Choroid plexus epithelial cell (primary cell): ENCODE measurements at regions not wholly inside any gene's neighbourhood (a gene's known extent, or its start where the extent isn't known, plus 50 kb on each side); places are given as distances from the start of the nearest gene placed in this dataset.

ENCODE experiments used
- DNase-seq: peaks from one replicate; pipeline ENCODE4 v3.0.0-alpha.2; 2010; ENCODE audit warnings: low read depth
- H3K4me3 ChIP-seq: 2 replicates; pipeline ENCODE4 v1.5.1; 2011; ENCODE audit warnings: low read depth, mild to moderate bottlenecking, control low read depth, low read length, moderate library complexity
- TF ChIP-seq, protein P1 (sequence below): conservative IDR thresholded peaks from 2 replicates; pipeline ENCODE4 v1.5.1; 2011; ENCODE audit warnings: low read depth, mild to moderate bottlenecking, control low read depth, inconsistent platforms, low read length, moderate library complexity

DNA sequence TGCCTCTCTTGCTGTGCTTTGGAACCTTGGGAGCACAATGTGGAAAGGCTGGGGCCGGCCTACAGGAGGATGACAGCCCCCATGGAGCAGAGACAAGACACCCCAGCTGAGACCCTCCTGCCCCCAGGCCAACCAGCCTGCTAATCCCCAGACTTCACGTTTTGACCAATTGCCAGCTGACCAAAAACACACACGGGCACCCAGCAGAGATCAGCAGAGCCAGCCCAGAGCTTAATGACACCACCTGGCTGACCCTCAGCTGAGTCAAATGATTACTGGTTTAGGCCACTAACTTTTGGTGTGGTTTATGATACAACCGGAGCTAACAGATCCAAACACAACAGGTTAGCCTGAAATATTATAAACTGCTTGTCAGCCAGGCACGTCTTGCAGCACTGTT lies 111.2 kb upstream of the KIF5B start:
- H3K4me3 ChIP-seq = no peak overlapping the region
- no peak for DNase-seq
- TF ChIP-seq, protein P1, sequence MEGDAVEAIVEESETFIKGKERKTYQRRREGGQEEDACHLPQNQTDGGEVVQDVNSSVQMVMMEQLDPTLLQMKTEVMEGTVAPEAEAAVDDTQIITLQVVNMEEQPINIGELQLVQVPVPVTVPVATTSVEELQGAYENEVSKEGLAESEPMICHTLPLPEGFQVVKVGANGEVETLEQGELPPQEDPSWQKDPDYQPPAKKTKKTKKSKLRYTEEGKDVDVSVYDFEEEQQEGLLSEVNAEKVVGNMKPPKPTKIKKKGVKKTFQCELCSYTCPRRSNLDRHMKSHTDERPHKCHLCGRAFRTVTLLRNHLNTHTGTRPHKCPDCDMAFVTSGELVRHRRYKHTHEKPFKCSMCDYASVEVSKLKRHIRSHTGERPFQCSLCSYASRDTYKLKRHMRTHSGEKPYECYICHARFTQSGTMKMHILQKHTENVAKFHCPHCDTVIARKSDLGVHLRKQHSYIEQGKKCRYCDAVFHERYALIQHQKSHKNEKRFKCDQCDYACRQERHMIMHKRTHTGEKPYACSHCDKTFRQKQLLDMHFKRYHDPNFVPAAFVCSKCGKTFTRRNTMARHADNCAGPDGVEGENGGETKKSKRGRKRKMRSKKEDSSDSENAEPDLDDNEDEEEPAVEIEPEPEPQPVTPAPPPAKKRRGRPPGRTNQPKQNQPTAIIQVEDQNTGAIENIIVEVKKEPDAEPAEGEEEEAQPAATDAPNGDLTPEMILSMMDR = no peak

DNA sequence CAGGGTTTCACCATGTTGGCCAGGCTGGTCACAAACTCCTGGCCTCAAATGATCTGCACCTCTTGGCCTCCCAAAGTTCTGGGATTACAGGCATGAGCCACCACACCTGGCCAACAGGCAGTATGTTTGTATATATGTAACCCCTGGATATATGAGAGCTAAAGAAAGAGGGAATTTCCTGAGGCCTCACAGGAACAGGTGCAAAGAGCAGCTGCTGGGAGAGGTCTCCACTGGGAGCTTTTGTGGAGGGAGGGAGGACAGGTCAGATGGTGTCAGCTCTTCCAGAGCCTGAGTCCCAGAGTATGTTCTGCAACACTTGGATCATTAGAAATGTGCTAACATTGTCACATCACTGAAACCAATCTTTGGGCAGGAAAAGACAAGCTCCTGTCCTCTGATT lies 110.1 kb upstream of the KIF5B start:
- no peak overlapping the region for H3K4me3 ChIP-seq
- TF ChIP-seq, protein P1 = no peak
- no peak for DNase-seq

DNA sequence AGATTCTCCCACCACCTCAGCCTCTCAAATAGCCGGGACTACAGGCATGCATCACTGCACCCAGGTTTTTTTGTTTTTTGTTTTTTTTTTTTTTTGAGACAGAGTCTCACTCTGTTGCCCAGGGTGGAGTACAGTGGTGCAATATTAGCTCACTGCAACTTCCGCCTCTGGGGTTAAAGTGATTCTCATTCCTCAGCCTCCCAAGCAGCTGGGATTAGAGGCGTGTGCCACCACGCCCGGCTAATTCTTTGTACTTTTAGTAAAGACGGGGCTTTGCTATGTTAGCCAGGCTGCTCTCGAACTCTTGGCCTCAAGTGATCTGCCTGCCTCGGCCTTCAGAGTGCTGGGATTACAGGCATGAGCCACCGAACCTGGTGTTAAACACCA lies 107.5 kb upstream of the KIF5B start:
- no peak for DNase-seq
- H3K4me3 ChIP-seq = no peak overlapping the region
- TF ChIP-seq, protein P1 = no peak

DNA sequence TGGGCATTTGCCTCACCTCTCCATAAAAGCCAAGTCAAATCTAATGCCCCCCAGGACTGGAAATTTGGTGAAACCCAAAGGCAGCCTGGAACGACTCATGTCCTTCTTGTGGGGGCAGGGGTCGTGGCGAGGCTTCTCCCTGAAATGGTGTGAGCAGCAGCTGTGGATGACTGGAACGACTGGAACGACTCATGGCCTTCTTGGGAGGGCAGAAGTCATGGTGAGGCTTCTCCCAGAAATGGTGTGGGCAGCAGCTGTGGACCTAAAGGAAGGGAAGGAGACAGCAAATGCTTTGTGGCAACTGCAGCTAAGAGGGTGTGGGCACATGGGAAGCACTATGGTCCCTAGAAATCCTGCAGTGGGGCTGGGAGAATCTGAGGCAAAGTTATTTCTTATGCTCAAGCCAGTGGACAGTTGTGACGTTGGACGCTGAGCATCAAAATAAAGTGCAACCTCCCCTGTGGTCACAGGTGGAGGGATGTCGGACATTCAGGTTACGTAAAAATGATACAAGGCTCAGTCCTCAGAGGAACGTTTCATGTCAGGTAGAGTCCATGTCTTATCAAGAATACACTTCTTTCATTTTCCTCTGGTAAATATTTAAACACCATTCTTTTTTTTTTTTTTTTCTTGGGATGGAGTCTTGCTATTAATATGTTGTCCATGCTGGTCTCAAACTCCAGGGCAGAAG lies 107.0 kb upstream of the KIF5B start:
- TF ChIP-seq, protein P1 = no peak
- no peak for DNase-seq
- H3K4me3 ChIP-seq = no peak overlapping the region

DNA sequence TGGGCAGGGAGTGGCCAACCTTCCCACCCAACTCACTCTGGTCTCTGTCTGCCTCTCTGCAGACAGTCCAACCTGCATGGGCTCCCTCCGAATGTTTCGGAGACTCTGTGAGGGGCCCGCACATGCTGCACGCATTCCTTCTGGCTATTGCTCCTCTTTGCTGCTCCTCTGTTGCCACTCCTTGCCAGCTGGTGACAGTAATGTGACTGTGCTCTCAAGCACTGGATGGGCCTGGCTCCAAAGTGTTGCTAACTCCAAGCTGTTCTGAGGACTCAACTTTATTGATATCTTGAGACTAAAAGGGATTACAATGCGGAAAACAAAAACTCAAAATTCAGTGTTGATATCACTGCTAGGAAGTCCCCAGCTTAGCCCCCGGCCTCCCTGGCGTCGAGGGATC lies 105.4 kb upstream of the KIF5B start:
- no peak overlapping the region for H3K4me3 ChIP-seq
- TF ChIP-seq, protein P1 = no peak
- DNase-seq = no peak

DNA sequence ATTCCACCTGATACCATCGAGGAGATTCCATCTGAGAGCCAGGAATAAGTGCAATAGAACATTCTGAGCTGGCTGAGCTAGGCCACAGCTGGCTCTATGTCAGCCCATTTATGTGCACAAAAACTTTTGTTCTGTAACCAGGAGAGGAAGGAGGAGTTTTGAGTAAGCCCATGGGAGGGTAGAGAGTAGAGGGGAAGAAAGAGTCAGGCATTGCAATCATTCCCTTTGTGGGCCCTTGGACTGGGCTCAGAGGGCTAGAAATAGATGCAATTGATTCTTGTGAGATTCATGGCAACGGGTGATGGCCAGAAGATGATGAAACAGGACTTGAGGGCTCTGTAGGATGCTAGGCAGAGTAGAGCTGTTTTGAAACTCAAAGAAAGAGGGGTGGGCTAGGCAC lies 104.6 kb upstream of the KIF5B start:
- DNase-seq = no peak
- H3K4me3 ChIP-seq = no peak overlapping the region
- TF ChIP-seq, protein P1 = no peak

DNA sequence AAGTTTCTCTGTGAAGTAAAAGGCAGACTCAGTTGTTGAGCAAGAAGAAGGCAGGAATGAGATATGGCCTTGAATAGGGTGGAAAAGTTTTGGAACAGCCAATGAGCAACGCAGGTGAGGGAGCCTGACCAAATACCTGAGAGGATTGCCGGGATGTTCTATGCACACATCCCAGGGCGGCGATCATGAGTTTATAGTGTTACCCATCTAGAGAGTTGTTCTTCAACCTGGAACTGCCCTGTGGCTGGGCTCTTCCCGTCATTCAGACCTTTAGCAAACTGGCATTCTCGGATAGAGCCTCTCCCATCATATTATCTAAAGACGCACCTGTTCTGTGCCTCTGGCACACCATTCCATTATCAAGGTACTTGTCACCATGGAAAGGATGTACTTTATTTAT lies 103.0 kb upstream of the KIF5B start:
- DNase-seq = no peak
- TF ChIP-seq, protein P1 = no peak
- no peak overlapping the region for H3K4me3 ChIP-seq
